IMR-90 (cell line): ENCODE measurements at regions not wholly inside any gene's neighbourhood (a gene's known extent, or its start where the extent isn't known, plus 50 kb on each side); places are given as distances from the start of the nearest gene placed in this dataset.

Source experiments
- ATAC-seq: fragments of 200-7000 bp; cut with Tn5 transposase; 2 replicates; pipeline ENCODE4 v1.9.1; 2020; ENCODE audit warnings: low read depth, mild to moderate bottlenecking, moderate library complexity
- BruUV-seq: library from RNA; stranded (reverse); fragments of 400-500 nt; replicated peaks from 2 replicates; lab custom pipeline; 2021; lab: Mats Ljungman, UMichigan
- CTCF ChIA-PET: fragments of 300-600 bp; formaldehyde crosslinking; extraction: SDS; loops from one replicate; lab custom pipeline; 2021; ENCODE audit warnings: antibody characterized with exemption; lab: Yijun Ruan, JAX
- POLR2A ChIA-PET: fragments of 300-600 bp; sonication (Branson Sonifier 250); formaldehyde crosslinking; loops from one replicate; lab custom pipeline; 2022; ENCODE audit warnings: antibody characterized with exemption; ENCODE audit not compliant: unreplicated experiment; lab: Charles Lee
- DNase-seq: peaks from one replicate; pipeline ENCODE4 v3.0.0; 2013
- H2AFZ ChIP-seq: replicated peaks from 2 replicates; pipeline ENCODE3; 2013; ENCODE audit warnings: low read length, mild to moderate bottlenecking; ENCODE audit not compliant: poor library complexity
- H2AK5ac ChIP-seq: 2 replicates; pipeline ENCODE4 v1.6.1; 2013; ENCODE audit warnings: low read depth, low read length, inconsistent platforms
- H2AK9ac ChIP-seq: replicated peaks from 2 replicates; pipeline ENCODE3; 2013; ENCODE audit warnings: mild to moderate bottlenecking, low read depth, low read length, moderate library complexity; ENCODE audit not compliant: poor library complexity
- H2BK120ac ChIP-seq: 2 replicates; pipeline ENCODE4 v1.6.1; 2013; ENCODE audit warnings: low read depth, low read length, inconsistent platforms
- H2BK15ac ChIP-seq: 3 replicates; pipeline ENCODE4 v1.6.1; 2013; ENCODE audit warnings: low read depth, low read length, inconsistent platforms
- H2BK20ac ChIP-seq: 2 replicates; pipeline ENCODE4 v1.6.1; 2013; ENCODE audit warnings: low read depth, mild to moderate bottlenecking, inconsistent platforms, low read length, moderate library complexity
- H2BK5ac ChIP-seq: 2 replicates; pipeline ENCODE4 v1.6.1; 2013; ENCODE audit warnings: mild to moderate bottlenecking, low read depth, low read length, inconsistent platforms; ENCODE audit not compliant: poor library complexity, severe bottlenecking
- H3K14ac ChIP-seq: replicated peaks from 2 replicates; pipeline ENCODE4 v1.6.1; 2013; ENCODE audit warnings: low read depth, low read length, inconsistent platforms
- H3K18ac ChIP-seq: 2 replicates; pipeline ENCODE4 v1.6.1; 2013; ENCODE audit warnings: low read depth, low read length, control low read depth
- H3K23ac ChIP-seq: 2 replicates; pipeline ENCODE4 v1.6.1; 2013; ENCODE audit warnings: low read depth, low read length, inconsistent platforms
- H3K27ac ChIP-seq: 2 replicates; pipeline ENCODE4 v1.5.1; 2013; ENCODE audit warnings: mild to moderate bottlenecking, control low read depth, low read length; ENCODE audit not compliant: insufficient read depth
- H3K27me3 ChIP-seq: 2 replicates; pipeline ENCODE4 v1.6.1; 2013; ENCODE audit warnings: low read length; ENCODE audit not compliant: control insufficient read depth, insufficient read depth
- H3K36me3 ChIP-seq: 2 replicates; pipeline ENCODE4 v1.6.1; 2013; ENCODE audit warnings: low read length, mixed read lengths; ENCODE audit not compliant: control insufficient read depth, insufficient read depth
- H3K4ac ChIP-seq: 2 replicates; pipeline ENCODE4 v1.6.1; 2013; ENCODE audit warnings: low read depth, low read length, inconsistent platforms
- H3K4me1 ChIP-seq: 2 replicates; pipeline ENCODE4 v1.6.1; 2013; ENCODE audit warnings: low read length, mixed read lengths; ENCODE audit not compliant: control insufficient read depth, insufficient read depth
- H3K4me2 ChIP-seq: 2 replicates; pipeline ENCODE4 v1.6.1; 2013; ENCODE audit warnings: low read depth, mild to moderate bottlenecking, control low read depth, low read length, moderate library complexity
- H3K4me3 ChIP-seq: 2 replicates; pipeline ENCODE4 v1.5.1; 2013; ENCODE audit warnings: low read depth, mild to moderate bottlenecking, control low read depth, low read length, moderate library complexity; ENCODE audit not compliant: insufficient read depth
- H3K56ac ChIP-seq: 2 replicates; pipeline ENCODE4 v1.6.1; 2013; ENCODE audit warnings: low read length, inconsistent platforms; ENCODE audit not compliant: insufficient read depth; ENCODE audit errors: extremely low read depth
- H3K79me1 ChIP-seq, 2 experiments: 2 replicates each; pipeline ENCODE4 v1.6.1; 2013; ENCODE audit warnings: low read length in 2 of 2, inconsistent platforms in 1 of 2, low read depth in 1 of 2
- H3K9ac ChIP-seq: 2 replicates; pipeline ENCODE4 v1.6.1; 2013; ENCODE audit warnings: low read depth, low read length, control low read depth
- H3K9me1 ChIP-seq: 2 replicates; pipeline ENCODE4 v1.6.1; 2013; ENCODE audit warnings: low read length, inconsistent platforms; ENCODE audit not compliant: insufficient read depth
- H3K9me3 ChIP-seq: 2 replicates; pipeline ENCODE4 v1.6.1; 2013; ENCODE audit warnings: low read length; ENCODE audit not compliant: control insufficient read depth, insufficient read depth
- H4K20me1 ChIP-seq: 2 replicates; pipeline ENCODE4 v1.6.1; 2013; ENCODE audit warnings: low read length, inconsistent platforms; ENCODE audit not compliant: insufficient read depth
- H4K5ac ChIP-seq: 2 replicates; pipeline ENCODE4 v1.6.1; 2013; ENCODE audit warnings: mild to moderate bottlenecking, low read depth, low read length, control low read depth
- H4K8ac ChIP-seq, 2 experiments: 2 replicates each; pipeline ENCODE4 v1.6.1; 2013; ENCODE audit warnings: low read depth in 2 of 2, low read length in 2 of 2, control low read depth in 1 of 2, inconsistent platforms in 1 of 2
- H4K91ac ChIP-seq: 2 replicates; pipeline ENCODE4 v1.6.1; 2013; ENCODE audit warnings: low read depth, low read length, inconsistent platforms; ENCODE audit not compliant: insufficient read depth
- RFX5 ChIP-seq: IDR thresholded peaks from 2 replicates; pipeline ENCODE4 v1.8.0; 2012; ENCODE audit warnings: low read depth, mild to moderate bottlenecking, low read length, moderate library complexity
- WGBS, 2 experiments: methylation state at CpG; one replicate each; pipeline versions ENCODE4 v1.1.5 to v1.1.7; 2013; ENCODE audit warnings: missing lambda C conversion rate in 2 of 2; ENCODE audit not compliant: insufficient read length in 1 of 2; ENCODE audit errors: extremely low coverage in 2 of 2; 5-methylcytosine and 5-hydroxymethylcytosine counted together
- dilution Hi-C: fragments of 300-500 bp; cut with HindIII; formaldehyde crosslinking; loops from one replicate; pipeline ENCODE4 v1.14.3; 2018; ENCODE audit warnings: low sequenced_read_pairs; ENCODE audit not compliant: unreplicated experiment
- in situ Hi-C: fragments of 300-500 bp; cut with MboI; formaldehyde crosslinking; loops from 3 replicates; pipeline ENCODE4 v1.14.3; 2019; ENCODE audit warnings: low sequenced_read_pairs, inconsistent platforms, mixed read lengths
- intact Hi-C: fragments of 100-400 bp; cut with micrococcal nuclease; formaldehyde crosslinking; loops from 2 replicates; pipeline ENCODE4 v1.10.0; 2022

DNA sequence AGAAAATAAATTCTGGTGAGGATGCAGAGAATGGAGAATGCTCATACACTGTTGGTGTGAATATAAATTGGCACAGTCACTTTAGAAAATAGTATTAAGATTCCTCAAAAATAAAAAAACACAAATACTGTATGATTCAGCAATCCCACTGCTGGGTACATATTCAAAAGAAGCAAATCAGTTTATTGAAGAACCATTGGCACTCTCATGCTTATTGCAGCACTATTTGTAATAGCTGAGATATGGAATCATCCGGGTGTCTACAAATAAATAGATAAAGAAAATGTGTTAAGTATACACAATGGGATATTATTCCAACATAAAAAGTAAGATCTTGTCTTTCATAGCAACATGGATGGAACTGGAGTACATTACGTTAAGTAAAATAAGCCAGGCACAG, 579.4 kb upstream of the SEL1L start:
- in situ Hi-C loops (no loop called here), dilution Hi-C loops (no loop called here), intact Hi-C loops (no loop called here)
- H3K36me3 ChIP-seq: no peaks in the 10 kb centered on the region
- no peak overlapping the region for H4K91ac ChIP-seq
- no peak overlapping the region for H3K9ac ChIP-seq
- no peak for DNase-seq
- no peaks in the 10 kb centered on the region for H3K79me1 ChIP-seq
- H2AK5ac ChIP-seq: no peak overlapping the region
- ChIA-PET POLR2A (no interaction called here), CTCF (no interaction called here)
- no peak overlapping the region for H2AK9ac ChIP-seq
- no peak overlapping the region for H2AFZ ChIP-seq
- H3K23ac ChIP-seq: no peak overlapping the region
- H2BK20ac ChIP-seq: no peak overlapping the region
- H3K4me3 ChIP-seq: no peak overlapping the region
- no peaks in the 10 kb centered on the region for H3K4me1 ChIP-seq
- no CpG with 5 or more reads among the region's 2 CpGs for WGBS, 2 experiments
- no peaks in the 10 kb centered on the region for H3K27me3 ChIP-seq
- no peak overlapping the region for H4K5ac ChIP-seq
- no peak overlapping the region for H3K56ac ChIP-seq
- no peak overlapping the region for H3K4me2 ChIP-seq
- no peak overlapping the region for H4K8ac ChIP-seq
- H2BK15ac ChIP-seq: no peak overlapping the region
- H3K9me3 ChIP-seq: peaks cover 6% of the 10 kb centered on the region
- no peak overlapping the region for H3K4ac ChIP-seq
- no TSS peak for BruUV-seq
- no peak for TF ChIP-seq RFX5
- no peaks in the 10 kb centered on the region for H3K9me1 ChIP-seq
- H4K20me1 ChIP-seq: no peaks in the 10 kb centered on the region
- H3K18ac ChIP-seq: no peak overlapping the region
- H2BK120ac ChIP-seq: no peak overlapping the region
- no peak for ATAC-seq
- H3K27ac ChIP-seq: no peak overlapping the region
- no peak overlapping the region for H2BK5ac ChIP-seq
- no peak overlapping the region for H3K14ac ChIP-seq
